ENCODE measurements at regions not wholly inside any gene's neighbourhood (a gene's known extent, or its start where the extent isn't known, plus 50 kb on each side); places are given as distances from the start of the nearest gene placed in this dataset.

- ATAC-seq (ENCODE audit: insufficient read depth, low FRiP score), result no peak
- no peak for DNase-seq
- H3K27me3 ChIP-seq (ENCODE audit: control insufficient read depth in 3 of 3, insufficient read depth in 3 of 3, low read length in 2 of 3), result peaks cover 0 to 2% (median 0%) of the 10 kb centered on the region in 3 donors
- H3K9ac ChIP-seq (ENCODE audit: insufficient read depth in 1 of 2, low read length in 2 of 2), result no peak overlapping the region
- H3K4me1 ChIP-seq (ENCODE audit: control insufficient read depth in 5 of 5, insufficient read depth in 5 of 5, low read length in 5 of 5), result no peaks in the 10 kb centered on the region
- no peaks in the 10 kb centered on the region for H3K36me3 ChIP-seq (ENCODE audit: control insufficient read depth in 4 of 4, insufficient read depth in 4 of 4, low read length in 4 of 4)
- no peak overlapping the region for H3K27ac ChIP-seq (ENCODE audit: low read depth in 1 of 2, low read length in 1 of 2)
- no peak for TF ChIP-seq CTCF (IDR thresholded peaks at IDR 0.05; ENCODE audit: control extremely low read depth, extremely low read depth)
- H3K4me3 ChIP-seq, result no peak overlapping the region
- peaks cover 0 to 4% (median 0%) of the 10 kb centered on the region in 4 donors for H3K9me3 ChIP-seq (ENCODE audit: control insufficient read depth in 4 of 4, insufficient read depth in 3 of 4, low read length in 3 of 4)
These were observed 129.0 kb upstream of the CHD6 start for GRCh38 chr20:41747226-41747625.

GRCh38 chr20:41746635-41747034 lies 128.5 kb upstream of the CHD6 start:
- Histone ChIP-seq H3K4me1 (ENCODE audit: control insufficient read depth in 5 of 5, insufficient read depth in 5 of 5, low read length in 5 of 5) (no peaks in the 10 kb centered on the region), H3K27me3 (ENCODE audit: control insufficient read depth in 3 of 3, insufficient read depth in 3 of 3, low read length in 2 of 3) (peaks cover 0 to 2% (median 0%) of the 10 kb centered on the region in 3 donors), H3K36me3 (ENCODE audit: control insufficient read depth in 4 of 4, insufficient read depth in 4 of 4, low read length in 4 of 4) (no peaks in the 10 kb centered on the region), H3K9ac (ENCODE audit: insufficient read depth in 1 of 2, low read length in 2 of 2) (no peak overlapping the region), H3K27ac (ENCODE audit: low read depth in 1 of 2, low read length in 1 of 2) (no peak overlapping the region), H3K9me3 (ENCODE audit: control insufficient read depth in 4 of 4, insufficient read depth in 3 of 4, low read length in 3 of 4) (peaks cover 0 to 4% (median 0%) of the 10 kb centered on the region in 4 donors), H3K4me3 (no peak overlapping the region)
- WGBS, 2 donors, result 86 to 95% methylated on average over 1 of the region's 1 CpG
- DNase-seq (no peak), ATAC-seq (ENCODE audit: insufficient read depth, low FRiP score) (no peak)
- no peak for TF ChIP-seq CTCF (IDR thresholded peaks at IDR 0.05; ENCODE audit: control extremely low read depth, extremely low read depth)

DNA sequence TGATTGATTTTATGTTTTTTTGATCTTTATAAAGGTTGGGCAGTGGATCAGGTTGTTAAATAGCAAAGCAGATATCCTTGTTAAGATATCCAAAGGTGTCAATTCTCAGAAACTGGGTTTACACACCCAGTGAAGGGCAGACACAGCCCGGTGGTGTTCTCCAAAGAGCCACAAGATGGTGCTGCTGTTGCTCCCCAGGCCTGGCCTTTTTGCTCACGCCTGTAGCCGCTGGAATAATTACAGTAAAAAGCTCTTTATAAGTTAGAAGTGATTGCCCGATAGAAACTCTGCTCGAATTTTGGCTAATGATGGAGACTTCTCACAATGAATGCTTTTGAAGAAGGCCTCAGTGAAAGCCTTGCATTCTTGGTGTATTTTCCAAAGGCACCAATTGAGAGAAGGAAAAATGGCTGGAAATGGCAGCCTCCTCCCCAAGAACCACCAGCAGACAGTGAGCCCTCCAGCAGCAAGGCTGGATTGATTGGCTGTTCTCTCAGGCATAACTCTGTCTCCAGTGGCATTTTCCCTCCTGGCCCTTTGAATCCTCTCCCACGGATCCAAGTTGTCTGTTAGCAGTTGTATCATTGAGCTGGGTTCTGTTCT lies 120.5 kb upstream of the CHD6 start:
- H3K9me3 ChIP-seq (ENCODE audit: control insufficient read depth in 4 of 4, insufficient read depth in 3 of 4, low read length in 3 of 4), result peaks cover 0 to 3% (median 0%) of the 10 kb centered on the region in 4 donors
- 18 to 20% methylated on average over 6 of the region's 6 CpGs for WGBS, 2 donors
- no peak for ATAC-seq (ENCODE audit: insufficient read depth, low FRiP score)
- H3K27ac ChIP-seq (ENCODE audit: low read depth in 1 of 2, low read length in 1 of 2), result no peak overlapping the region
- H3K9ac ChIP-seq (ENCODE audit: insufficient read depth in 1 of 2, low read length in 2 of 2), result no peak overlapping the region
- no peak overlapping the region for H3K4me3 ChIP-seq
- peak; percentile 62 to 64 (median 62) for DNase-seq
- H3K4me1 ChIP-seq (ENCODE audit: control insufficient read depth in 5 of 5, insufficient read depth in 5 of 5, low read length in 5 of 5), result no peaks in the 10 kb centered on the region
- peaks cover 0 to 6% (median 0%) of the 10 kb centered on the region in 3 donors for H3K27me3 ChIP-seq (ENCODE audit: control insufficient read depth in 3 of 3, insufficient read depth in 3 of 3, low read length in 2 of 3)
- TF ChIP-seq CTCF (IDR thresholded peaks at IDR 0.05; ENCODE audit: control extremely low read depth, extremely low read depth), result peak; percentile 33
- no peaks in the 10 kb centered on the region for H3K36me3 ChIP-seq (ENCODE audit: control insufficient read depth in 4 of 4, insufficient read depth in 4 of 4, low read length in 4 of 4)

DNA sequence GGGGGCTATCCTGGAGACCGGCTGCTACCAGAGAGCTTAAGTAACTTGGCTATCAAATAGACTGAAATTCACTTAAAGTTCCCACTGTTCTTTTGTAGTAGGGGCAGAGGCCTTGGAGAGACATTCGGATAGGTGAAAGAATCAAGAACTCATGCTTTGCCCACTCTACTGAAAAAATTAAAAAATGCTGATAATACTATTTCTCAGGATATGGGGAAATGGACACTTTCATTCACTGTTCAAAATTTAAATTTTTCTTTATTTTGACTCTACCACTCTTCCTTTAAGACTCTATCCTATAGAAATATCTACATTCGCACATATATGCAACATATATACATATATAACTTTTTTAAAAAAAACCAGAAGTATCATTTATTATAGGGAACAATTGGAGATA lies 117.8 kb upstream of the CHD6 start:
- DNase-seq (no peak), ATAC-seq (ENCODE audit: insufficient read depth, low FRiP score) (no peak)
- H3K9ac ChIP-seq (ENCODE audit: insufficient read depth in 1 of 2, low read length in 2 of 2), result no peak overlapping the region
- TF ChIP-seq CTCF (IDR thresholded peaks at IDR 0.05; ENCODE audit: control extremely low read depth, extremely low read depth), result no peak
- H3K4me3 ChIP-seq, result no peak overlapping the region
- H3K9me3 ChIP-seq (ENCODE audit: control insufficient read depth in 4 of 4, insufficient read depth in 3 of 4, low read length in 3 of 4), result peaks cover 0 to 3% (median 0%) of the 10 kb centered on the region in 4 donors
- H3K36me3 ChIP-seq (ENCODE audit: control insufficient read depth in 4 of 4, insufficient read depth in 4 of 4, low read length in 4 of 4), result no peaks in the 10 kb centered on the region
- peaks cover 0 to 6% (median 0%) of the 10 kb centered on the region in 3 donors for H3K27me3 ChIP-seq (ENCODE audit: control insufficient read depth in 3 of 3, insufficient read depth in 3 of 3, low read length in 2 of 3)
- 94 to 95% methylated on average over 3 of the region's 3 CpGs for WGBS, 2 donors
- H3K27ac ChIP-seq (ENCODE audit: low read depth in 1 of 2, low read length in 1 of 2), result no peak overlapping the region
- H3K4me1 ChIP-seq (ENCODE audit: control insufficient read depth in 5 of 5, insufficient read depth in 5 of 5, low read length in 5 of 5), result no peaks in the 10 kb centered on the region

Measured in lung (tissue), 11 donors.